ENCODE measurements at regions not wholly inside any gene's neighbourhood (a gene's known extent, or its start where the extent isn't known, plus 50 kb on each side); places are given as distances from the start of the nearest gene placed in this dataset.
A peak's percentile ranks its signal among the peaks of the same experiment; 100 is the strongest.

DNA sequence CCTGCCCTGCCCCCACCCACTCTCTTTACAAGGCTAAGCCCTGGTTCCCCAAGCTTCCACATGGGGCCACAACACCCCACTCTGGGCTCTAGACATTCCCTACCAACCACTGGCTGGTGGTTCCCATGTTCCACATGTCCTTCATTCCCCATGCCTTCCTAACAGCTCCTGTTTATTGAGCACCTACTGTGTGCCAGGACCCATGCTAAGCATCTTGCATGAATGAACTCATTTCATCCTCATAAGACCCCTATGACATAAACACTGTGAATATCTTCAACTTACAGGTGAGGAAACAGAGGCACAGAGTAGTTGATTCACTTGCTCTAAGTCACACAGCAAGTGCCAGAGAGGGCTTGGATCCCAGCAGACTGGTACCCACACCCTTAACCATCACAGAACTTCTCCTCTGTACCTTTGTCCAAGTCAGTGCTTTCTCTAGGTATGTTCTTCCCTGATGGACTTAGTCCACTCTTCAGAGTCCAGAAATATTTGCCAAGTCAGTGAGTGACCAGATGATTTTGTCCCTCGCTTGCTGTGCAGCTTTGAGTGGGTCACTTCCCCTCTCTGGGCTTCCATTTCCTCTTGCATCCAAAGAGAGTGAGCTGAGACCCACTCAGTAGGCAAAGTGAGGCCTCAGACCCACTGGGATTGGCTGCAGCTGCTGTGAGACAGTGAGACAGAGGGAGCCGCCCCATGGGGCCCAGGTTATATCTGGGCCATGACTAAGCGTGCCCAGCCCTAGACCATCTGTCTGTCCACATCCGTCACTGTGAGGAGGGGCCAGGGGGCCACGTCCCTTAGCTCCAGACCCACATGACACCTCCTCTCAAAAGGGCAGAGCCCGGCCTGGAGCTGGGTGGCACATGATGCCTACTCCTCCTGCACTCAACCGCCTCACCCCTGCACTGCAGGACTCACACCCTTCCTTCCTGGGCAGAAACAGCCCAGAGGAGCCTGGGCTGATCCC, 132.4 kb downstream of the MN1 start:
- no peak for DNase-seq (ENCODE audit: low read depth)

- no peak for DNase-seq (ENCODE audit: low read depth)
Observed at GRCh38 chr22:27669798-27670599, 131.6 kb downstream of the MN1 start.

DNA sequence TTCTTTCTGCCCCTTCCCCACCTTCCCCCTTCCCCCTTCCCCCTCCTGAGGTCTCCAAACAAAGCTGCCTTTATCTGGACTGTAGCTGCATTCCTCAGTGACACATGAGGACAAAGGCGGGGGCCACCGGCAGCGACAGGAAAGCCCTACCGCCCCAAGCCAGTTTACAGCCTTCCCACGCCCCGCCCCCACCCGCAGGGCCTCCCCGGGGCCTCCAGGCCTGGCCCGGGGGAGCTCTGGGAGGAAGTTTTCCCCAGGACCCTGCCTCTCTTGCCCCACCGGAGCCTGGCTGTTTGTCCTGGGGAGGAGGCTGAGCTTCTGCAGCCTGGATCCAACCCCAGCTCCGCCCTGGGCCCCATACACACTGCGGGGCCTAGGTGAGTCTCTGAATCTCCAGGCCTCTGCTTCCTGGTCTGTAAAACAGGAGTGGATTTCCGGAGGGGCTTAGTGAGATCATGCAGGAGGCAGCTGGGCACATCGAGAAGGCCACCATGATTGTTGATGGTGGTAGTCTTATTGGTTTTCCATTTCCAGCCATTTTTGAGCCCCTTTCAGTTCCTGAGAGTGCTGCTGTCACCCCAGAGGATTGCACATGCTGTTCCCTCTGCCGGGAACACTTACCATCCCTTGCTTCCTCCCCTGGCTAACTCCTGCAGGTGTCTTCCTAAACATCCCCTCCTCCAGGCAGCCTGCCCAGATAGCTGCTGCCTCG, 130.7 kb downstream of the MN1 start:
- no peak for DNase-seq (ENCODE audit: low read depth)

DNA sequence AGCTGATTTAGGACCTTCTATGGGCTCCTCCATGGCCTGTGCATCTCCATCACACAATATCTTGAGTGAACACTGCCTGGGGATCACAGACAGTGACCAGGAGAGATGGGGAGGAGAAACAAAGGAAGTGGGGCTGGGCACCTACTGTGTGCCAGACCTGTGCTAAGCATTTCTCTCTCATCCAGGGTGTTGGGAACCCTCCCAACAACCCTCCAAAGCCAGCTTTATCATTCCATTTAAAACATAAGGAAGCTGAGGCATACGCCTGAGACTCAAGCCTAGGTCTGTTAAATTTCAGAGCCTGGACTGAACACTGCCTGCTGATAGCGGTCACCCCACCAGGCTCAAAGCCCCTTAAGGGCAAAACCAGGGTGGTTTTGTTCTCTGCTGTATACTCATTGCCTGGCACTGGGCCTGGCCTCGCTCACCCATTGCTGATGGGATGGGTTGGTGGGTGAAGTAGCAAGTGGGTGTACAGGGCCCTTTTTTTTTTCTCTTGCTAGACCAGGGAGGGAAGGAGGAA, 130.1 kb downstream of the MN1 start:
- DNase-seq (ENCODE audit: low read depth) = no peak

DNA sequence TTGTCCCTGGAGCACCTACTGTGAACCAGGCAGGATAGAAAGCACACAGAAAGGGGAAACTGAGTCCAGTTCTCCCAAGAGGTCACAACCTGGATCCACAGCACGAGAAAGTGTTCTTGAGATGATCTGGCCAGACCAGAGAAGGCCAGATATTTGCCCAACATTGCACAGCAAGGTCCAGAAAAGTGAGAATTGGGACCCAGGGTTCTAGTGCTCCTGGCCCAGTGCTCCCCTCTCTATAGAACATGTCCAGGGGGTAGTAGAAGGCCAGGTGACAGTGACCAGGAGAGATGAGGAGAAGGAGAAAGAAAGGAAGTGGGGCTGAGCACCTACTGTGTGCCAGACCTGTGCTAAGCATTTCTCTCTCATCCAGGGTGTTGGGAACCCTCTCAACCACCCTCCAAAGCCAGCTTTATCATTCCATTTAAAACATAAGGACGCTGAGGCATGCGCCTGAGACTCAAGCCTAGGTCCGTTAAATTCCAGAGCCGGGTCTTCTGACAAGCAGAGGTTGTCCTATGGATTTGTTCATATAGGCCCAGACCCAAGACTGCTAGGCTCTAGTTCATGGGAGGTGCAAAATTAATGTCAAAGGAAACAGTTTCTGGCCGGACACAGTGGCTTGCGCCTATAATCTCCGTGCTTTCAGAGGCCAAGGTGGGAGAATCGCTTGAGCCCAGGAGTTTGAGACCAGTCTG, 128.7 kb downstream of the MN1 start:
- no peak for DNase-seq (ENCODE audit: low read depth)

DNA sequence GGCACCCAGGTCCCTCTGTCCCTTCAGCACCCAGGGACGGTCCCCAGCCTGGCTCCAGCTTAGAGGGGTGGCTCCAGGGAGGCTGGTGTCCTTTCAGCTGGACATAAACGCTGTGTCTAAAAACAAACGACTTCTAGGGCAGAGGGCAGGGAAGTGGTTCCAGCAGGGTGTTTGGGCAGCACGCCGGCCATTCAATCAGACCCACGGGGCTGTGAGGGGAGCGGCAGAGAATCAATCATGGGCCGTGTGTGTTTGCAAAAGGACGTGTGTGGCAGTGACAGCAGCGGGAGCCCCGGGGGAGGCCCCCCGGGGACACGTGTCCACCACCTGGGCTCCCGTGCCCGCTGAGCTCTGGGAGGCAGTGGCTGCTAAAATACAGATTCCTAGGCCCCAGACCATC, 127.7 kb downstream of the MN1 start:
- no peak for DNase-seq (ENCODE audit: low read depth)

DNA sequence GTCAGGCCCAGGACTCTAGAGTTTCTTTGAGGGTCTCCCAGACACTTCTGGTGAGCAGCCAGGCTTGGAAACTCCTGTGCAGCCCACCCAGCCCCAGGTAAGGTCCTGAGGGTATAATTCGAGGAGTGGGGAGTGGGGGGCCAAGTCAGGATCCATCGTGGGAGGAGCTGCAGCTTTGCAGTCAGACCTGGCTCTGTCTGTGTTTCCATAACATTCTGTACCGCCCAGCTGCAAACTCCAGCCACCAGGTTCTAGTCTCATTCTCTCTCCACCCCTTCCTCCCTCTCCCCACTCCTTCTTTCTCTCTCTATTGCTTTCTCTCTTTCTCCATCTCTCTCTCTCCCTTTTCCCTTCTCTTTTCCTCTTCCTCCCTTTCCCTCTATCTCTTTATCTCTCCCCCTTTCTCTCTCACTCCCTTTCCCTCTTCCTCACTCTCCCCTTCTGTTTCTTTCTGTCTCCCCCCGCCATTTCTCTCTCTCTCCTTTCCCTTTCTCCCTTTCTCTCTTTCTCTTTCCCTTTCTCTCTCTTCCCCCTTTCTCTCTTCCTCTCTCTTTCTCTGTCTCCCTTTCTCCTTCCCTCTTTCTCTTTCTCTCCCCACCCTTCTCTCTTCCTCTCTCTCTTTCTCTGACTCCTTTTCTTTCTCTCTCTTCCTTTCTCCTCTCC, 127.2 kb downstream of the MN1 start:
- DNase-seq (ENCODE audit: low read depth) = no peak

DNA sequence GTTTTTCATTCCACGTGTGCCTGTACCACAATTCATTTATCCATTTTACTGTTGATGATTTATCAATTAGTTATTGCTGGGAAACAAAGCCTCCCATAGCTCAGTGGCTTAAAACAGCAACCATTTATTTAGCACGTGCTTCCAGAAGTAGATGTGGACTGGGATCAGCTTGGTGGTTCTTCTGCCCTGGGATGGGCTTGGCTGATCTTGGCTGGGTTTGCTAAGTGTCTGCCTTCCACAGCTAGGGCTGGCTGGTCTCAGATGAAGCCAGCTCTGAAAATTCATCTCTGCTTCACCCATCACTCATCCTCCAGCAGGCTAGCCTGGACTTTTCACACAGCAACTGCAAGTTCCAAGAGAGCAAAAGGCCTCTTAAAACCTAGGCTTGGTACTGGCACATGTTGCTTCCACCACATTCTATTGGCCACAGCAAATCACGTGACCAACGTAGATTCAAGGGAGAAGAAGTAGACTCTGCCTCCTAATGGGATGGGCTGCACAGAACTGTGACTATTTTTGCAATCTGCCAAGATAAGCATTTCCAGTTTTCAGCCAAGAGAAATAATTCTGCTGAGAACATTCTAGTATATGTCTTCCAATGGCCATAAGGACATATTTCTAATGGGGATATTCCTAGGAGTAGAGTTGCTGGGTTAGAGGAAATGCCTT, 124.9 kb downstream of the MN1 start:
- no peak for DNase-seq (ENCODE audit: low read depth)

- no peak for DNase-seq (ENCODE audit: low read depth)
Observed at GRCh38 chr22:27677905-27678458, 123.6 kb downstream of the MN1 start.

DNA sequence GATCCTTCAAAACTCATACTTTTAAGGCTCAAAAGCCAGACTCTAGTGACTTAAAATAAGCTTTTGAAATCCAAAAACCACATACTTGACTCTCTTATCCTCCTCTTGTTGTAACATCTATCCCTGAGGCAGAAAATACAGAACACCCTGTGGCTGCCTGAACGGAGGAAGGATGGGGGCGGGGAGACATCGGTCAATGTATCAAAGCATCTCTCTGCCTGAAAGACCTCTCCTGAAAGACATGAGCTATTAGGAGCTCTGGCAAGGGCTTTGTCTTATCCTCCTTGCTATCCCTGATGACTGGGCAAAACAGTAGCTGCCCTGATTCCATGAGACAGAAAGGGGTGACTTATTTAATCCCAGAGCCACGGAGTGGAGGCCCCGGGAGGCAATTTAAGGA, 122.4 kb downstream of the MN1 start:
- no peak for DNase-seq (ENCODE audit: low read depth)

- no peak for DNase-seq (ENCODE audit: low read depth)
Observed at GRCh38 chr22:27679693-27680488, 121.7 kb downstream of the MN1 start.

DNA sequence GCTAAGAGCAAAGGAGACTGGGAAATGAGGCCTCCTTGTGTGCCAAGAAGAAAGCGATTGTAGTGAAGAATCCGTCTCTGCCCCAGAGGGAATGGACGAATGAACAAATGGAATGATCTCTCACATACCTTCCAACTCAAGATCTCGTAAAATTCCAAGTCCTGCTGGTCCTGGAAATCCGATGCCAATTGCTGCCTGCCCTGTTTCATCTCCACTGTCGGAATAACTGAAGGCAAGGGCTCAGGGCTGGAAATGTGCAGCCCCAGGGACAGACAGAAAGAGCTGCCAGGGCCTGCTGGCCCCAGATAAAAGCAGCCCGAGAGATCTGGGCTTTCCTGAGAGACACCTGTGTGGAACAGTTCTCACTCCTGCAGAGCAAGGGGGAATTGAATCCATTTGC, 120.9 kb downstream of the MN1 start:
- DNase-seq (ENCODE audit: low read depth) = no peak

- no peak for DNase-seq (ENCODE audit: low read depth)
Observed at GRCh38 chr22:27681037-27681436, 120.5 kb downstream of the MN1 start.

DNA sequence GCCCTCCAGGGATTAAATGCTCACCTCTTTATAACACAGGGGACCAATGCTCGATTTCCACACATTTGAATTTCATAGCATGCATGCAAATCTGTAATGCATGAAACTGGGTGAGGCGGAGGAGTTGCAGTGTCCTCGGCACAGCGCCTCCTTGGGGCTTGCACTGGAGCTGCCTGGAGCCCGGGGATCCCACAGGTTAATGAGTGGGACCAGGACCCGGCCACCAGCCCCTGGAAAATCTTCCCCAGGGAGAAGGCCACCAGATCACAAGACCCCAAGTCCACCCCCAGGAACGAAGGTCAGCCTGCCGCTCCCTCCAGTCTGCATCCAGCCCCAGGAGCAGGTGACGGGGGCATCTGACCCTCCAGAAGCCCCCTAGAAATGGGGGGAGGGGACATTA, 119.1 kb downstream of the MN1 start:
- no peak for DNase-seq (ENCODE audit: low read depth)

GRCh38 chr22:27684901-27685300, 116.7 kb downstream of the MN1 start:
- DNase-seq (ENCODE audit: low read depth) = no peak

DNA sequence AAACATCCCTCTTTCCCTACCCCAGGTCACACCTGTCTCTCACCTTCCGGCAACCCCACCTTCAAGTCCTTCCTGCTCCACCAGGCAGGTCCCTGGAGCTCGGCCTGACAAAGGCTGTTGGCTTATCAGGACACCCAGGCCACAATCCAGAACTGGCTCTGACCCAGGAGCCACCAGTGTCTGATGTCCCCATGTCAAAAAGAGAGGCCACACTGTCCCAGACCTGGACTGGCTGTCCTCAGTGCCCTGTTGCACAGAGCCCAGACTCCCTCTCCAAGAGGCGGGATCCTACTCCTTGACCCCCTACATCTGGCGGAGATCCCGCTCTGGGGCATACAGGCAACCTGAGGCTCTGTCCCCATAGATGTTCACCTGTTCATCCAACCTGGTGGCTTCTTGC, 116.0 kb downstream of the MN1 start:
- DNase-seq (ENCODE audit: low read depth) = no peak

DNA sequence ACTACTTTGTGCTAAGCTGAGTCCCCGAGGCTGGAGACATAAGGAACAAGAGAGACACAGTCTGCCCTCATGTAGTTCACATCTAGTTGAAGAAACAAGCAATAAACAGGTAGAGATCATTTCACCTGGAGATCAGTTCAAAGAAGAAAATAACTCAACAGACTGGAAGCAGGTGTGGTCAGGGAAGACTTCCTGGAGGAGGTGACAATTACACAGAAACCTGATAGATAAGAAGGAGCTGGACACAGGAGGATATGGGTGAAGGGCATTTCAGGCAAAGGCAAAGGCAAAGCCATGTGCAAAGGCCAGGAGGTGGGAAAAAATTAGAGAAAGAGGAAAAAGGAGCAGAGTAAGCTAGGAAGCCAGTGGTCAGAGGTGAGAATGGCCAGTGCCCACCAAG, 115.6 kb downstream of the MN1 start:
- DNase-seq (ENCODE audit: low read depth) = no peak

- peak; percentile 40 for DNase-seq (ENCODE audit: low read depth)
Observed at GRCh38 chr22:27686534-27686933, 115.0 kb downstream of the MN1 start.

- DNase-seq (ENCODE audit: low read depth) = no peak
Observed at GRCh38 chr22:27687984-27688545, 113.5 kb downstream of the MN1 start.

All from fibroblast of the conjunctiva (primary cell).